ENCODE measurements at regions not wholly inside any gene's neighbourhood (a gene's known extent, or its start where the extent isn't known, plus 50 kb on each side); places are given as distances from the start of the nearest gene placed in this dataset.

GRCh38 chr2:18722101-18722500, 132.7 kb upstream of the NT5C1B start:
- no peak for TF ChIP-seq CTCF (IDR thresholded peaks at IDR 0.05)
- TF ChIP-seq POLR2AphosphoS5 (IDR thresholded peaks at IDR 0.05): no peak
- TF ChIP-seq POLR2A (IDR thresholded peaks at IDR 0.05): no peak
- TF ChIP-seq EP300 (IDR thresholded peaks at IDR 0.05): no peak
- H3K9me3 ChIP-seq: no peaks in the 10 kb centered on the region
- no peak for ATAC-seq
- no peaks in the 10 kb centered on the region for H3K36me3 ChIP-seq
- 96 to 100% methylated on average over 1 to 2 of the region's 2 CpGs for WGBS, 2 donors (ENCODE audit: low coverage in 1 of 2)
- no peaks in the 10 kb centered on the region for H3K4me1 ChIP-seq
- H3K27me3 ChIP-seq: no peaks in the 10 kb centered on the region
- no peak overlapping the region for H3K4me3 ChIP-seq
- H3K27ac ChIP-seq: no peak overlapping the region

GRCh38 chr2:18721038-18721922, 131.9 kb upstream of the NT5C1B start:
- TF ChIP-seq POLR2AphosphoS5 (IDR thresholded peaks at IDR 0.05) (no peak), CTCF (IDR thresholded peaks at IDR 0.05) (no peak), POLR2A (IDR thresholded peaks at IDR 0.05) (no peak), EP300 (IDR thresholded peaks at IDR 0.05) (no peak)
- Histone ChIP-seq H3K27ac (no peak overlapping the region), H3K36me3 (no peaks in the 10 kb centered on the region), H3K4me1 (no peaks in the 10 kb centered on the region), H3K9me3 (no peaks in the 10 kb centered on the region), H3K4me3 (no peak overlapping the region), H3K27me3 (no peaks in the 10 kb centered on the region)
- WGBS, 2 donors (ENCODE audit: low coverage in 1 of 2): 57 to 69% methylated on average over 8 to 10 of the region's 10 CpGs
- no peak for ATAC-seq

GRCh38 chr2:18719978-18720775, 130.8 kb upstream of the NT5C1B start:
- Histone ChIP-seq H3K9me3 (no peaks in the 10 kb centered on the region), H3K36me3 (no peaks in the 10 kb centered on the region), H3K4me1 (no peaks in the 10 kb centered on the region), H3K27ac (peak overlapping the region in 2 of 4 donors; percentile 13), H3K27me3 (no peaks in the 10 kb centered on the region), H3K4me3 (no peak overlapping the region)
- TF ChIP-seq POLR2AphosphoS5 (IDR thresholded peaks at IDR 0.05) (no peak), EP300 (IDR thresholded peaks at IDR 0.05) (no peak), CTCF (IDR thresholded peaks at IDR 0.05) (no peak), POLR2A (IDR thresholded peaks at IDR 0.05) (no peak)
- 68 to 91% methylated on average over 4 of the region's 4 CpGs for WGBS, 2 donors (ENCODE audit: low coverage in 1 of 2)
- ATAC-seq: peak; percentile 64

GRCh38 chr2:18708203-18708715, 118.9 kb upstream of the NT5C1B start:
- H3K9me3 ChIP-seq: peaks cover 0 to 4% (median 0%) of the 10 kb centered on the region in 3 donors
- peaks cover 0 to 14% (median 0%) of the 10 kb centered on the region in 3 donors for H3K4me1 ChIP-seq
- H3K36me3 ChIP-seq: no peaks in the 10 kb centered on the region
- TF ChIP-seq POLR2A (IDR thresholded peaks at IDR 0.05) (no peak), POLR2AphosphoS5 (IDR thresholded peaks at IDR 0.05) (no peak), CTCF (IDR thresholded peaks at IDR 0.05) (no peak), EP300 (IDR thresholded peaks at IDR 0.05) (no peak)
- H3K27me3 ChIP-seq: no peaks in the 10 kb centered on the region
- WGBS, 2 donors (ENCODE audit: low coverage in 1 of 2): 0 to 21% methylated on average over 1 of the region's 1 CpG
- ATAC-seq: no peak
- H3K27ac ChIP-seq: no peak overlapping the region
- H3K4me3 ChIP-seq: no peak overlapping the region

All from gastroesophageal sphincter (tissue), 4 donors.